K562 (cell line): ENCODE measurements at regions not wholly inside any gene's neighbourhood (a gene's known extent, or its start where the extent isn't known, plus 50 kb on each side); places are given as distances from the start of the nearest gene placed in this dataset.

ENCODE experiments used
- ATAC-seq: fragments of 200-7000 bp; cut with Tn5 transposase; 3 replicates; pipeline ENCODE4 v1.9.1; 2020; ENCODE audit warnings: moderate library complexity
- BruUV-seq: library from RNA; stranded (reverse); fragments of 400-500 nt; replicated peaks from 2 replicates; lab custom pipeline; 2021; lab: Mats Ljungman, UMichigan
- CTCF ChIA-PET: fragments of 300-600 bp; formaldehyde crosslinking; extraction: SDS; loops from one replicate; lab custom pipeline; 2021; ENCODE audit warnings: low intra/inter-chr PET ratio; lab: Yijun Ruan, JAX
- POLR2A ChIA-PET: fragments of 300-600, 350-650 bp; sonication (Branson Sonifier 250); formaldehyde crosslinking; extraction: SDS; loops from one replicate; lab custom pipeline; 2021; ENCODE audit warnings: antibody characterized with exemption, inconsistent platforms; lab: Yijun Ruan, JAX
- DNase-seq, 4 experiments: peaks; one replicate each; pipeline versions ENCODE4 v3.0.0 to v3.0.0-alpha.2; 2011 to 2018; ENCODE audit warnings: low spot score in 3 of 4, mixed read lengths in 3 of 4; ENCODE audit errors: extremely low read depth in 1 of 4
- FAIRE-seq: peaks from 2 replicates; lab custom pipeline; 2011; peaks lifted over from hg19 to GRCh38; lab: Jason Lieb, UNC
- H2AFZ ChIP-seq: 2 replicates; pipeline ENCODE4 v1.6.0; 2011; ENCODE audit warnings: low read depth, low read length, control low read depth, inconsistent platforms
- H3K27ac ChIP-seq: fragments of 200-600 bp; 3 replicates; pipeline ENCODE4 v1.8.0; 2011; ENCODE audit warnings: low read depth, mild to moderate bottlenecking, control low read depth, inconsistent platforms, low read length, moderate library complexity, mixed read lengths; ENCODE audit errors: extremely low read depth
- H3K27me3 ChIP-seq, 2 experiments: fragments of 300-600 bp in 1 of 2; 2 replicates in 1 of 2; 3 replicates in 1 of 2; pipeline versions ENCODE4 v1.6.0 to v1.8.0; 2011; ENCODE audit warnings: inconsistent platforms in 2 of 2, low read length in 2 of 2, mild to moderate bottlenecking in 1 of 2, mixed read lengths in 1 of 2, moderate library complexity in 1 of 2; ENCODE audit not compliant: control insufficient read depth in 2 of 2, insufficient read depth in 2 of 2
- H3K36me3 ChIP-seq: fragments of 300-600 bp; 3 replicates; pipeline ENCODE4 v1.8.0; 2011; ENCODE audit warnings: mild to moderate bottlenecking, low read length, inconsistent platforms; ENCODE audit not compliant: control insufficient read depth, insufficient read depth
- H3K4me1 ChIP-seq, 2 experiments: fragments of 200-600 bp in 1 of 2; replicated peaks in 1 of 2; 2 replicates in 1 of 2; 3 replicates in 1 of 2; pipeline versions ENCODE4 v1.5.1 to v1.8.0; 2011; ENCODE audit warnings: inconsistent platforms in 2 of 2, low read length in 2 of 2, mild to moderate bottlenecking in 1 of 2, mixed read lengths in 1 of 2, moderate library complexity in 1 of 2; ENCODE audit not compliant: control insufficient read depth in 2 of 2, insufficient read depth in 2 of 2
- H3K4me2 ChIP-seq: 2 replicates; pipeline ENCODE4 v1.6.1; 2011; ENCODE audit warnings: low read length, control low read depth, inconsistent platforms, mixed read lengths; ENCODE audit not compliant: insufficient read depth
- H3K4me3 ChIP-seq: fragments of 200-600 bp; sonication (generic), shearing (Covaris generic); 2 replicates; pipeline ENCODE4 v1.5.1; 2016; ENCODE audit warnings: control low read depth, inconsistent platforms
- H3K79me2 ChIP-seq: fragments of 200-600 bp; 3 replicates; pipeline ENCODE4 v1.8.0; 2011; ENCODE audit warnings: low read length, inconsistent platforms; ENCODE audit not compliant: control insufficient read depth, insufficient read depth
- H3K9ac ChIP-seq, 2 experiments: 2 replicates each; pipeline versions ENCODE4 v1.6.0 to v1.6.1; 2011; ENCODE audit warnings: low read depth in 2 of 2, low read length in 2 of 2, control low read depth in 1 of 2, inconsistent platforms in 1 of 2, mild to moderate bottlenecking in 1 of 2, mixed read lengths in 1 of 2; ENCODE audit not compliant: insufficient read depth in 1 of 2
- H3K9me1 ChIP-seq: one replicate; pipeline ENCODE4 v1.6.0; 2011; ENCODE audit warnings: inconsistent platforms, mild to moderate bottlenecking, low read length, moderate library complexity; ENCODE audit not compliant: control insufficient read depth, insufficient read depth
- H3K9me3 ChIP-seq: replicated peaks from 2 replicates; pipeline ENCODE4 v1.5.1; 2011; ENCODE audit warnings: low read depth, low read length, inconsistent platforms; ENCODE audit not compliant: control insufficient read depth, insufficient read depth
- H4K20me1 ChIP-seq: replicated peaks from 2 replicates; pipeline ENCODE4 v1.6.1; 2011; ENCODE audit warnings: low read length, inconsistent platforms, mixed read lengths; ENCODE audit not compliant: control insufficient read depth, insufficient read depth
- HDAC2 ChIP-seq: fragments of 450-650 bp; IDR thresholded peaks from 2 replicates; pipeline ENCODE4 v1.6.1; 2016; ENCODE audit warnings: mild to moderate bottlenecking
- HDGF ChIP-seq: fragments of 450-650 bp; IDR thresholded peaks from 2 replicates; pipeline ENCODE4 v1.6.1; 2016
- KAT2B ChIP-seq: IDR thresholded peaks from one replicate; pipeline ENCODE4 v1.6.1; 2012; ENCODE audit warnings: low read depth, mild to moderate bottlenecking, control low read depth, inconsistent platforms, low read length, moderate library complexity
- MCM5 ChIP-seq: fragments of 450-650 bp; IDR thresholded peaks from 2 replicates; pipeline ENCODE4 v1.6.1; 2016; ENCODE audit warnings: low read depth
- NRF1 ChIP-seq, 2 experiments: fragments of 450-650 bp; IDR thresholded peaks in 1 of 2; conservative IDR thresholded peaks in 1 of 2; 2 replicates each; pipeline ENCODE4 v1.6.1; 2014; ENCODE audit warnings: mild to moderate bottlenecking in 2 of 2
- SIRT6 ChIP-seq: IDR thresholded peaks from one replicate; pipeline ENCODE4 v1.6.1; 2012; ENCODE audit warnings: low read depth, mild to moderate bottlenecking, control low read depth, inconsistent platforms, low read length, moderate library complexity
- TARDBP ChIP-seq: fragments of 450-650 bp; IDR thresholded peaks from 2 replicates; pipeline ENCODE4 v1.6.1; 2016
- WGBS: fragments of 100-300 bp; shearing (Covaris generic); methylation state at CpG from one replicate; pipeline ENCODE4 v1.1.6; 2016; ENCODE audit warnings: low coverage, mixed read lengths; ENCODE audit not compliant: insufficient coverage; ENCODE audit errors: missing lambda C conversion rate; 5-methylcytosine and 5-hydroxymethylcytosine counted together
- in situ Hi-C: fragments of 300-500 bp; cut with MboI; formaldehyde crosslinking; loops from 4 replicates; pipeline ENCODE4 v1.15.0; 2018; ENCODE audit warnings: inconsistent platforms, mixed read lengths
- intact Hi-C: fragments of 100-400 bp; cut with micrococcal nuclease; formaldehyde crosslinking; loops from 2 replicates; pipeline ENCODE4 v1.14.2; 2022
- TF ChIP-seq, protein P1 (sequence below): fragments of 450-650 bp; conservative IDR thresholded peaks from 2 replicates; pipeline ENCODE4 v1.6.1; 2016; ENCODE audit warnings: missing genetic modification characterization, low read depth, mild to moderate bottlenecking, control low read depth, missing compliant biosample characterization
- TF ChIP-seq, protein P2 (sequence below), 2 experiments: IDR thresholded peaks in 1 of 2; conservative IDR thresholded peaks in 1 of 2; 2 replicates each; pipeline ENCODE4 v1.6.1; 2016; ENCODE audit warnings: low read depth in 2 of 2, mild to moderate bottlenecking in 1 of 2, missing compliant biosample characterization in 1 of 2, missing genetic modification characterization in 1 of 2, moderate library complexity in 1 of 2

DNA sequence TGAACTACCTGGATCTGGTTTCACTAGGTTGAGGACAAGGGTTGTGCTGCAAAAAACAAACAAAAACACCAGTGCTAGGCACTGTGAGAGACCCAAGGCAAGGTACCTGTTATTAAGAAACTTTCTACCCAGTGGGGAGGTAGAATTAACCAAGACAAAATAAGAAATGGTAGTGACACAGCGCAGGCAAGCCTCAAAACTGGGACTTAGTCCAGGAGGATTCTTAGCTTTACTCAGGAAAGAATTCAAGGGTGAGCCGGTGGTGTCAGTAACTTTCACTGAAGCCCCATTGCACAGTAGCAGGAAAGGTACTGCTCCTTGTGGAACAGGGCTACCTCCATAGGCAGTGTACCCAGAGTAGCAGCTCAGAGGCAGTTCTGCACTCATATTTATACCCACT is 131.6 kb downstream of the SCG2 start (continued):
- TF ChIP-seq, protein P1, sequence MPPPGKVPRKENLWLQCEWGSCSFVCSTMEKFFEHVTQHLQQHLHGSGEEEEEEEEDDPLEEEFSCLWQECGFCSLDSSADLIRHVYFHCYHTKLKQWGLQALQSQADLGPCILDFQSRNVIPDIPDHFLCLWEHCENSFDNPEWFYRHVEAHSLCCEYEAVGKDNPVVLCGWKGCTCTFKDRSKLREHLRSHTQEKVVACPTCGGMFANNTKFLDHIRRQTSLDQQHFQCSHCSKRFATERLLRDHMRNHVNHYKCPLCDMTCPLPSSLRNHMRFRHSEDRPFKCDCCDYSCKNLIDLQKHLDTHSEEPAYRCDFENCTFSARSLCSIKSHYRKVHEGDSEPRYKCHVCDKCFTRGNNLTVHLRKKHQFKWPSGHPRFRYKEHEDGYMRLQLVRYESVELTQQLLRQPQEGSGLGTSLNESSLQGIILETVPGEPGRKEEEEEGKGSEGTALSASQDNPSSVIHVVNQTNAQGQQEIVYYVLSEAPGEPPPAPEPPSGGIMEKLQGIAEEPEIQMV (tag) = no peak
- TF ChIP-seq KAT2B (no peak), TARDBP (no peak), SIRT6 (no peak), HDAC2 (no peak)
- TF ChIP-seq, all 486 proteins: peak for 0

DNA sequence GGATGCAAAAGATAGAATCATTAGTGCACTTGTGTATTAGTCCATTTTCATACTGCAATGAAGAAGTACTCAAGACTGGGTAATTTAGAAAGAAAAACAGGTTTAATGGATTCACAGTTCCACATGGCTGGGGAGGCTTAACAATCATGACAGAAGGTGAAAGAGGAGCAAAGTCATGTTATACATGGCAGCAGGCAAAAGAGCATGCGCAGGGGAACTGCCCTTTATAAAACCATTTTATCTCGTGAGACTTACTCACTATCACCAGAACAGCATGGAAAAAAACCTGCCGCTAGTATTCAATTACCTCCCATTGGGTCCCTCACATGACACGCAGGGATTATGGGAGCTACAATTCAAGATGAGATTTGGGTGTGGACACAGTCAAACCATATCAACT is 129.4 kb downstream of the SCG2 start:
- Histone ChIP-seq H3K4me2 (no peak overlapping the region), H3K4me1 (no peaks in the 10 kb centered on the region), H3K9me1 (no peaks in the 10 kb centered on the region), H3K9ac (no peak overlapping the region), H3K27me3 (no peaks in the 10 kb centered on the region; a peak in 1 of 5 replicates), H3K9me3 (no peaks in the 10 kb centered on the region), H3K4me3 (no peak overlapping the region), H3K27ac (no peak overlapping the region), H3K79me2 (no peaks in the 10 kb centered on the region), H3K36me3 (no peaks in the 10 kb centered on the region), H2AFZ (no peak overlapping the region), H4K20me1 (no peaks in the 10 kb centered on the region)
- no TSS peak for BruUV-seq
- intact Hi-C loops (no loop called here), in situ Hi-C loops (no loop called here)
- ChIA-PET POLR2A (no interaction called here), CTCF (no interaction called here)
- TF ChIP-seq MCM5 = no peak
- no peak for TF ChIP-seq HDGF
- TF ChIP-seq, protein P2, sequence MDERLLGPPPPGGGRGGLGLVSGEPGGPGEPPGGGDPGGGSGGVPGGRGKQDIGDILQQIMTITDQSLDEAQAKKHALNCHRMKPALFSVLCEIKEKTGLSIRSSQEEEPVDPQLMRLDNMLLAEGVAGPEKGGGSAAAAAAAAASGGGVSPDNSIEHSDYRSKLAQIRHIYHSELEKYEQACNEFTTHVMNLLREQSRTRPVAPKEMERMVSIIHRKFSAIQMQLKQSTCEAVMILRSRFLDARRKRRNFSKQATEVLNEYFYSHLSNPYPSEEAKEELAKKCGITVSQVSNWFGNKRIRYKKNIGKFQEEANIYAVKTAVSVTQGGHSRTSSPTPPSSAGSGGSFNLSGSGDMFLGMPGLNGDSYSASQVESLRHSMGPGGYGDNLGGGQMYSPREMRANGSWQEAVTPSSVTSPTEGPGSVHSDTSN (CRISPR knock-in tag; IDR thresholded peaks at IDR 0.05; ENCODE audit: low read depth) = no peak
- TF ChIP-seq, protein P2 (tag; conservative IDR thresholded peaks at IDR 0.05; ENCODE audit: low read depth) = no peak
- TF ChIP-seq NRF1 (conservative IDR thresholded peaks at IDR 0.05 in 1 of 2, IDR thresholded peaks at IDR 0.05 in 1 of 2) = peak; percentile 53 to 64
- DNase-seq (no peak), FAIRE-seq (no peak), ATAC-seq (no peak)
- WGBS = 0% methylated on average over 4 of the region's 4 CpGs
